RWPE1 (cell line): ENCODE measurements at regions not wholly inside any gene's neighbourhood (a gene's known extent, or its start where the extent isn't known, plus 50 kb on each side); places are given as distances from the start of the nearest gene placed in this dataset.

Experiments used
- CTCF ChIA-PET: fragments of 350-600 bp; sonication (Branson Sonifier 250); formaldehyde crosslinking; extraction: SDS; loops from one replicate; lab custom pipeline; 2021; lab: Yijun Ruan, JAX
- POLR2A ChIA-PET: fragments of 400-600 bp; formaldehyde crosslinking; extraction: SDS; loops from one replicate; lab custom pipeline; 2020; ENCODE audit warnings: antibody characterized with exemption; ENCODE audit not compliant: low non-redundant PET; lab: Yijun Ruan, JAX
- DNase-seq: peaks from one replicate; pipeline ENCODE4 v3.0.0; 2012; ENCODE audit warnings: low spot score
- H3K27ac ChIP-seq: fragments of 450-650 bp; 2 replicates; pipeline ENCODE4 v1.5.1; 2017
- TF ChIP-seq, protein P1 (sequence below): fragments of 450-650 bp; conservative IDR thresholded peaks from 2 replicates; pipeline ENCODE4 v1.5.1; 2017; ENCODE audit warnings: low read depth, mild to moderate bottlenecking

DNA sequence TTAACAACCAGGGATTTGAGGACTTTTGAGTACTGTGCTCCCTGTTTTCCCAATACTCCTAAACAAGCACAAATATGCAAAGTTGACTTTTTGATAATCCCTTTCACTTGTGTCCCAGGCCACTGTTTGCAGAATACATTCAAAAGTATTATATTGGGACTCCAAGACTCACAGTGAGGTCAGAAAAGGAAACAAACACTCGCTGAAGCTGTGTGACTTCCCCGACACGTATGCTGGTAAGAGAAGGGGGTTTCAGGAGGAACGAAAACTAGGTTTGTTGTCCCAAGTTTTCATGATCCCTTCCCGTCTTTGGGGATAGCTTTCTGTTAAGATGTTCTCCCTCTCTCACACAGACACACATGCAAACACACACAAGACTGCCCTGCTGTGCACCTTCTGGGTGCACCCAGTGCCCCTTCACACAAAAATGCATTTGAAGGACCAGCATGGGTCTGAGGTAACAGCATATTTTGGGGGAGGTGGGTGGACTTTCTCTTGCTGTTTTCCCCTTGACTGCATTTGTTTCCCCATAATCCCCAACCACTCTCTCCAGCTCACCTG, 225.2 kb upstream of the PRICKLE2 start:
- POLR2A ChIA-PET: no interaction called here
- H3K27ac ChIP-seq: no peak overlapping the region
- TF ChIP-seq, protein P1, sequence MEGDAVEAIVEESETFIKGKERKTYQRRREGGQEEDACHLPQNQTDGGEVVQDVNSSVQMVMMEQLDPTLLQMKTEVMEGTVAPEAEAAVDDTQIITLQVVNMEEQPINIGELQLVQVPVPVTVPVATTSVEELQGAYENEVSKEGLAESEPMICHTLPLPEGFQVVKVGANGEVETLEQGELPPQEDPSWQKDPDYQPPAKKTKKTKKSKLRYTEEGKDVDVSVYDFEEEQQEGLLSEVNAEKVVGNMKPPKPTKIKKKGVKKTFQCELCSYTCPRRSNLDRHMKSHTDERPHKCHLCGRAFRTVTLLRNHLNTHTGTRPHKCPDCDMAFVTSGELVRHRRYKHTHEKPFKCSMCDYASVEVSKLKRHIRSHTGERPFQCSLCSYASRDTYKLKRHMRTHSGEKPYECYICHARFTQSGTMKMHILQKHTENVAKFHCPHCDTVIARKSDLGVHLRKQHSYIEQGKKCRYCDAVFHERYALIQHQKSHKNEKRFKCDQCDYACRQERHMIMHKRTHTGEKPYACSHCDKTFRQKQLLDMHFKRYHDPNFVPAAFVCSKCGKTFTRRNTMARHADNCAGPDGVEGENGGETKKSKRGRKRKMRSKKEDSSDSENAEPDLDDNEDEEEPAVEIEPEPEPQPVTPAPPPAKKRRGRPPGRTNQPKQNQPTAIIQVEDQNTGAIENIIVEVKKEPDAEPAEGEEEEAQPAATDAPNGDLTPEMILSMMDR: no peak
- CTCF ChIA-PET: no interaction called here
- DNase-seq: no peak

DNA sequence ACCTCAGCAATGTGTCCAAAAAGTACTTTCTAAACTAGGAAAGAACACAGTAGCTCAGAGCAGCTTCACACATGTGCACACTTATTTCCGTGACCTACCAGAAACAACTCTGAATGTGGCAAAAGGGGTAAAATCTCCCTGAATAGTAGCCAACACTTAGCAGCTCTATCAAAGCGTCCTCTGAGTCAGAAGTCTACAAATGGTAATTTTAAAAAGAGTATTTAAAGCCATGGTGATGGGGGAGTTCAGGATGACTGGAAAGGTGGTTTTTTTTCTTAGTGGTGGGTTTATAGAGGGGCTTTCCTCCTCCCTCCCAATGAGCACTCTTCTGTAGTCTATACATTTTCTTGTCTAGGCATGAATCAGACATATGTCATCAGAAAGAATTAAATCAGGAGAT, 223.8 kb upstream of the PRICKLE2 start:
- no peak for DNase-seq
- H3K27ac ChIP-seq: no peak overlapping the region
- CTCF ChIA-PET: no interaction called here
- TF ChIP-seq, protein P1: no peak
- POLR2A ChIA-PET: no interaction called here

DNA sequence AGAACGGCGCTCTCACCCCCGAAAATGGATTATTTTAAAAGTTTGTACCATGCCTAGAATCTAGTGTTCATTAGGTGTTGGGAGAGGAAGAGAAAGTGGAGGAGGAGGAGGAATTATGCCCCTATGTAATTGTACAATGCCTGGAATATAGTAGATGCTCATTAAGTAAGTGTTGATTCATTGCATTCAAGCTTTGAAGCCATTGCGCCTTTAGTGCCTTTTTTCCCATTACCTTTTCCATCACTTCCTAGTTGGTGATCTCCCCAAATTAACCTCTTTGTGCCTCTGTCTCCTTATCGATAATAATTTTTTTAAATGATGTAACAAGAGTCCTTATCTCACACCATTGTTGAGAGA, 220.7 kb upstream of the PRICKLE2 start:
- CTCF ChIA-PET: no interaction called here
- POLR2A ChIA-PET: no interaction called here
- no peak overlapping the region for H3K27ac ChIP-seq
- no peak for DNase-seq
- TF ChIP-seq, protein P1: no peak

DNA sequence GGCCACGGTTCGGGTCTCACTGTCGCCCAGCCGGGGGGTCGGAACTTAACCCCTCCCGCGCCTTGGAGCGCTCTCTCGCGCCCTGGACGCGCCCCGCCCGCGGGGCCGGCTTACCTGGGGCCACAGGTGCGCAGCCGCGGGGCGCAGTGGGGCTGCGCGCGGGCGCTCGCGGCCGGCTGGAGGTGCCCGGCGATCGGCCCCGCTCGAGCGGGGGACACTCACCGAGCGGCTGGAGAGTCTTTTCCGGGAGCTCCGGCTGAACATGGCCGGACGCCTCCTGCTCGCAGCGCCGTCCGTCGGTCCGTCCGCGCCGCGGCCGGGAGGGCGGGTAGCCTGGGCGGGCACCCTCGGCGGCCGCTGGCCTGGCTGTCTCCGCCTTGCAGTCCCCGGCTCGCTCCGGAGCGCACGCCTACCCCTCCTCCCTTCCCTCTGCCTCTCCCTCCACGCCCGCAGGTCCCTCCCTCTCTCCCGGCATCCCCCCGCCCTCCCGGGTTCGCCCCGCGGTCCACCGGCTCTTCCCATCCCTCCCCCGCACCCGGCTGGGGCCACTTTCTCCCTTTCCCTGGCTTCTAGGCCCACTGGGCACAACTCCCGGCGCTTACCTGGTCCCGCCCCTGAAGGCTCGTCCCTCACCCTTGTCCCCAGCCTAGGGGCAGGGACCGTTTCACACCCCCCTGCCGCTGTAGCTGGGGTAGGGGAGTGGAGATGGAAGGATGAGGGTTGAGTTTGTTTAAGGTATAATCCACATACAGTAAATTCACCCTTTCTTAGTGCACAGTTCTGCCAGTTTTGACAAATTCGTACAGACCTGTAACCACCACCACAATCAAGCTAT, 220.1 kb upstream of the PRICKLE2 start:
- TF ChIP-seq, protein P1: no peak
- peak; percentile 20 for DNase-seq
- CTCF ChIA-PET: no interaction called here
- no peak overlapping the region for H3K27ac ChIP-seq
- POLR2A ChIA-PET: no interaction called here

DNA sequence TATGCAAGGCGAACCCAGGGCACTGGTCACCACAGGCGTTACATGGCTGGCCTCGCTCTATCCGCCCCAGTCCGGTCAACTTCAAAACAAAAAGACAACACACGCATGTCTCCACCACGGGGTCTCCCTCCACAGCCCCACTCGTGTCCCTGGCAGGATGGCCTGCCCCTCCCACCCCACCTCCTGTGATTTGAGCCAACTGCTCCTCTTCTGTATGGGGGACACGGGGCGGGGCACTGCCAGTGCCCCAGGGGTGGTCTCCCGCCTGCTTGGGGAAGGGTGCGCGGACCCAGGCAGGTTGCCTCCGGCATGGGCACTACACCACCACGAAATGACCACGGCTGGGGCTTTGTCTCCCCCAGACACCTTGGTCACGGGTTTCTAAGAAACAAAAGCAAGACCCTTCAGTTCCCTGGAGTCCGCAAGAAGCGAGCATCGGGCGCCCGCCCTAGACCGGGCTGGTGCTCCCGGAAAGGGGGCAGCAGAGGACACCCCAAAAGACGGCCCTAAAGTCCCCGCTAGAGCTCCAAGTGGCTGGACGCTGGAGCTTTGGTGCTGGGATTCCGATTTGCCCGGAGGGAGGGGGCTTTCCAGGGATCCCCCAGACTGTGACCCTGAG, 219.3 kb upstream of the PRICKLE2 start:
- CTCF ChIA-PET: no interaction called here
- POLR2A ChIA-PET: no interaction called here
- DNase-seq: no peak
- H3K27ac ChIP-seq: no peak overlapping the region
- TF ChIP-seq, protein P1: no peak

DNA sequence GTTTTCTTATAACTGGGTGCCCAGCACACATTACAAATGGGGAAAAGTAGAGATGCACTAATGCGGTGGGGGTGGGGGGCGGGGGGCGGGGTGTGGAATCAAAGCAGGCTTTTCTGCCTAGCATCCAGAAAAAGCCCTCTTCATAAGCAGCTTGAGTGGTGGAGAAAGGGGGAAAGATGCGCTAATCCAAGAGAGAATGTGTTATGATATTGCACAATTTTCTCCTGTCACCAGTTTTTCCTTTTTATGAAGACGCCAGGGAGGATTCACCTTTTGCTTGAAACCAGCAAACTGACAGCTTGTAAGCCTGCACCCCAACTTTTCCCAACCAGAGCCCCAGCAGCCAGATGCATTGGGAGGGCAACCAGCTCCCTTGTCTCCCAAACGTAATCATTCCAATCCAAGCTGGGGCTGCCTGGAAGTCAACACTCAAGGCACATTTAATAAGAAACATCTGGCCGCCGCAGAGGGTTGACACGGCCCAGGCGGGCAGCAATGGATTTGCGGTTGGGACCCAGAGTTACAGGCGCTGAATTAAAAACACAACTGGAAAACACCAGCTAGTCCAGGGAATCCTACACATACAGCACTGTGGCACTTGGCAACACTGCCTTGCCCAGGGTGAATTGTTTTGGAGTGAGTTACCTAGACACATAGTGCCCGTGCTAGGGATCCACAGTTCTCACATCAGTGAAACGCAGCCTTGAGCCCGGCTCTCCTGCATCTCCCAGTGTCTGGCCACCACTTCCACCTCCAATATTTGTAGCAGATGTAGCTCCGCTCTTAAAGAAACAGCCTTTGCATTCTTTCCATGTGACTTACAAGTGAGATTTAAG, 218.5 kb upstream of the PRICKLE2 start:
- POLR2A ChIA-PET: no interaction called here
- CTCF ChIA-PET: interaction anchor here (0.6 kb wide), 1 partner anchor 1952 kb away, joined by 3 read pairs; no protein-coding TSS in a partner anchor

More for the DNA sequence above, 218.5 kb upstream of the PRICKLE2 start:
- no peak overlapping the region for H3K27ac ChIP-seq
- TF ChIP-seq, protein P1: no peak
- no peak for DNase-seq
